Calu3 (cell line): ENCODE measurements at regions not wholly inside any gene's neighbourhood (a gene's known extent, or its start where the extent isn't known, plus 50 kb on each side); places are given as distances from the start of the nearest gene placed in this dataset.

Source experiments
- BruUV-seq: library from RNA; stranded (reverse); fragments of 400-500 nt; replicated peaks from 2 replicates; lab custom pipeline; 2021; lab: Mats Ljungman, UMichigan
- CTCF ChIA-PET: fragments of 300-600 bp; sonication (Branson Sonifier 250); formaldehyde crosslinking; loops from one replicate; lab custom pipeline; 2022; ENCODE audit warnings: antibody characterized with exemption; lab: Charles Lee
- DNase-seq: peaks from one replicate; pipeline ENCODE4 v3.0.0; 2022
- H3K27ac Mint-ChIP-seq: one replicate; pipeline ENCODE4 v1.8.0; 2022; ENCODE audit warnings: mixed read lengths; ENCODE audit not compliant: unreplicated experiment
- H3K27me3 Mint-ChIP-seq: one replicate; pipeline ENCODE4 v1.8.0; 2022; ENCODE audit warnings: mixed read lengths; ENCODE audit not compliant: unreplicated experiment
- H3K36me3 Mint-ChIP-seq: one replicate; pipeline ENCODE4 v1.8.0; 2022; ENCODE audit warnings: mild to moderate bottlenecking, moderate library complexity, mixed read lengths; ENCODE audit not compliant: insufficient read depth, unreplicated experiment
- H3K4me1 Mint-ChIP-seq: one replicate; pipeline ENCODE4 v1.8.0; 2022; ENCODE audit warnings: mild to moderate bottlenecking, low read depth, mixed read lengths; ENCODE audit not compliant: unreplicated experiment
- H3K4me3 Mint-ChIP-seq: one replicate; pipeline ENCODE4 v1.8.0; 2022; ENCODE audit warnings: mild to moderate bottlenecking, low read depth, moderate library complexity, mixed read lengths; ENCODE audit not compliant: unreplicated experiment
- H3K9me3 Mint-ChIP-seq: one replicate; pipeline ENCODE4 v1.8.0; 2022; ENCODE audit warnings: low read depth, mixed read lengths; ENCODE audit not compliant: unreplicated experiment
- intact Hi-C: fragments of 100-400 bp; cut with micrococcal nuclease; formaldehyde crosslinking; loops from one replicate; pipeline ENCODE4 v1.10.0; 2022; ENCODE audit not compliant: unreplicated experiment
- TF ChIP-seq, protein P1 (sequence below): fragments of 200-600 bp; IDR thresholded peaks from one replicate; pipeline ENCODE4 v1.8.0; 2022; ENCODE audit warnings: antibody characterized with exemption; ENCODE audit not compliant: unreplicated experiment

GRCh38 chrX:79618280-79618679, 251.1 kb upstream of the ITM2A start:
- no peaks in the 10 kb centered on the region for H3K9me3 Mint-ChIP-seq
- no peak for DNase-seq
- CTCF ChIA-PET: no interaction called here
- no TSS peak for BruUV-seq
- H3K4me1 Mint-ChIP-seq: no peaks in the 10 kb centered on the region
- no peaks in the 10 kb centered on the region for H3K36me3 Mint-ChIP-seq
- no peaks in the 10 kb centered on the region for H3K27me3 Mint-ChIP-seq
- intact Hi-C loops: no loop called here
- no peak overlapping the region for H3K4me3 Mint-ChIP-seq
- no peak overlapping the region for H3K27ac Mint-ChIP-seq
- TF ChIP-seq, protein P1, sequence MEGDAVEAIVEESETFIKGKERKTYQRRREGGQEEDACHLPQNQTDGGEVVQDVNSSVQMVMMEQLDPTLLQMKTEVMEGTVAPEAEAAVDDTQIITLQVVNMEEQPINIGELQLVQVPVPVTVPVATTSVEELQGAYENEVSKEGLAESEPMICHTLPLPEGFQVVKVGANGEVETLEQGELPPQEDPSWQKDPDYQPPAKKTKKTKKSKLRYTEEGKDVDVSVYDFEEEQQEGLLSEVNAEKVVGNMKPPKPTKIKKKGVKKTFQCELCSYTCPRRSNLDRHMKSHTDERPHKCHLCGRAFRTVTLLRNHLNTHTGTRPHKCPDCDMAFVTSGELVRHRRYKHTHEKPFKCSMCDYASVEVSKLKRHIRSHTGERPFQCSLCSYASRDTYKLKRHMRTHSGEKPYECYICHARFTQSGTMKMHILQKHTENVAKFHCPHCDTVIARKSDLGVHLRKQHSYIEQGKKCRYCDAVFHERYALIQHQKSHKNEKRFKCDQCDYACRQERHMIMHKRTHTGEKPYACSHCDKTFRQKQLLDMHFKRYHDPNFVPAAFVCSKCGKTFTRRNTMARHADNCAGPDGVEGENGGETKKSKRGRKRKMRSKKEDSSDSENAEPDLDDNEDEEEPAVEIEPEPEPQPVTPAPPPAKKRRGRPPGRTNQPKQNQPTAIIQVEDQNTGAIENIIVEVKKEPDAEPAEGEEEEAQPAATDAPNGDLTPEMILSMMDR: no peak

- Mint-ChIP-seq H3K27me3 (no peaks in the 10 kb centered on the region), H3K4me1 (no peaks in the 10 kb centered on the region), H3K36me3 (no peaks in the 10 kb centered on the region), H3K4me3 (no peak overlapping the region), H3K27ac (no peak overlapping the region), H3K9me3 (peaks cover 2% of the 10 kb centered on the region)
- intact Hi-C loops: no loop called here
- TF ChIP-seq, protein P1: no peak
- CTCF ChIA-PET: no interaction called here
- DNase-seq: no peak
- BruUV-seq: no TSS peak
Measured at GRCh38 chrX:79604364-79604763, 237.2 kb upstream of the ITM2A start.

DNA sequence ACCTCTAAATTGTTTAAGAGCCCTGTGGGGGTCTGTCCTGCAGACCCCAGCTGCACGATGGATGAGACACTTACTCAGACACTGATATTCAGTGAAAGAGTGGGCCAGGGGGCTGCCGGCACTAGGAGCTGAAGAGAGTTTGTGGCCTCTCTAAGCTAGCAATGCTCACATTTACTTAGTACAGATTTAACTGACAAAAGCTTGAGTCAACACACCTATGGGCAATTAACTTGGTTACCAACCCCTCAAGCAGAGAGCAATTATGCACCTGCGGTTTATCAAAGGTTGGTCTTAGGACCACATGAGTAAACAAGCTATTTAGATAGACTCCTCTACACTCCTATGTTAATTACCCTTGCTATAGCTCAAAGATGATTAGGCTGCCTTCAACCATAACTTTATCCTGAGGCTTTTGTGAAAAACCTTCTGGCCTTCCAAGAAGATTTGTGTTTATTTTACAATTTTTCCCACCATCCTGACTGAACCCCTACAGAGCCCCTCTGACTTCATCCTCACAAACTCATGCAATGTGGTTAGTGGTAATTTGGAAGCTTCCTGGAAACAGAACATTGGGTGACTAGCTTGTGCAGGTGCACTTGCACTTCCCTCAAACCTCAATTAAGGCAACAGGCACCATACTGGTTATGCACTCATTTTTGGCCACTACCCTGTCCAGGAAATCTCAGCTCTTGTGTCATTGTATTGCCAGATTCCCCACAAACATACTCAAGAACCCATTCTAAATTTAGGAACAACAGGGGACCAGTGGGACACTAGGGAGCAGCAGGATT, 234.4 kb upstream of the ITM2A start:
- no TSS peak for BruUV-seq
- no peaks in the 10 kb centered on the region for H3K27me3 Mint-ChIP-seq
- no peak overlapping the region for H3K4me3 Mint-ChIP-seq
- no peaks in the 10 kb centered on the region for H3K4me1 Mint-ChIP-seq
- TF ChIP-seq, protein P1: no peak
- CTCF ChIA-PET: no interaction called here
- H3K9me3 Mint-ChIP-seq: no peaks in the 10 kb centered on the region
- H3K27ac Mint-ChIP-seq: no peak overlapping the region
- no peak for DNase-seq
- H3K36me3 Mint-ChIP-seq: no peaks in the 10 kb centered on the region
- intact Hi-C loops: no loop called here

DNA sequence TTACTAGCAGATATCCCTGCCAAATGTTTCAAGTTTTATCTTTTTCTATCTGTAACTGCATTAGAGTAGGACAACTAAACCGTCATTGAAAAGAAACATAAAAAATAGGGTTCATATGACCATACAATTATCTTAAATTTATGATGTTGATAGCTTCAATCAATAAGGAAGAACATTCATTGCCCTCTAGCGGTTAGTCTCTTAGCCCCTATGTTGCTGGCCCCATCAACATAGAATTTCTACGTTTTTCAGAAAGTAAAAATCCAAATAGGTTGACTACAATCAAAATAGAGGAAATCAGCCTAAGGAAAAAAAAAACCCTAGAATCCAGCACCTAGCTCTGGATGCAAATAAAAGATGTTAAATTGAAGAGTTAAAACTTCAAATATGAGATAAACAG, 225.1 kb upstream of the ITM2A start:
- TF ChIP-seq, protein P1: peak; percentile 17
- DNase-seq: no peak
- no peak overlapping the region for H3K4me3 Mint-ChIP-seq
- intact Hi-C loops: loop anchor here (10.0 kb wide), 1 partner anchor 117 kb away; no protein-coding TSS in a partner anchor
- H3K36me3 Mint-ChIP-seq: no peaks in the 10 kb centered on the region
- H3K4me1 Mint-ChIP-seq: no peaks in the 10 kb centered on the region
- CTCF ChIA-PET: no interaction called here
- H3K9me3 Mint-ChIP-seq: no peaks in the 10 kb centered on the region
- H3K27ac Mint-ChIP-seq: no peak overlapping the region
- H3K27me3 Mint-ChIP-seq: no peaks in the 10 kb centered on the region
- no TSS peak for BruUV-seq
